Uterus (tissue), 3 donors: ENCODE measurements at regions not wholly inside any gene's neighbourhood (a gene's known extent, or its start where the extent isn't known, plus 50 kb on each side); places are given as distances from the start of the nearest gene placed in this dataset.

Experiments used
- DNase-seq, 2 donors: peaks; one replicate each; pipeline ENCODE4 v3.0.0-alpha.2; 2019 to 2020
- H3K27ac ChIP-seq, 2 donors: fragments of 200-600 bp; sonication (generic); 1 replicate in 1 of 2; 2 replicates in 1 of 2; pipeline ENCODE4 v1.5.1; 2016 to 2018
- H3K27me3 ChIP-seq, 2 donors: fragments of 200-600 bp; sonication (generic); one replicate each; pipeline ENCODE4 v1.5.1; 2018 to 2019; ENCODE audit warnings: control low read depth in 1 of 2
- H3K36me3 ChIP-seq, 2 donors: fragments of 200-600 bp; sonication (generic); one replicate each; pipeline ENCODE4 v1.5.1; 2019; ENCODE audit warnings: control low read depth in 1 of 2
- H3K4me1 ChIP-seq, 2 donors: fragments of 200-600 bp; sonication (generic); one replicate each; pipeline ENCODE4 v1.5.1; 2018 to 2019; ENCODE audit warnings: control low read depth in 1 of 2
- H3K4me3 ChIP-seq, 2 donors: fragments of 200-600 bp; sonication (generic); 1 replicate in 1 of 2; 2 replicates in 1 of 2; pipeline ENCODE4 v1.5.1; 2018 to 2019; ENCODE audit warnings: mild to moderate bottlenecking in 1 of 2
- H3K9me3 ChIP-seq, 2 donors: fragments of 200-600 bp; sonication (generic); one replicate each; pipeline ENCODE4 v1.5.1; 2019; ENCODE audit warnings: control low read depth in 1 of 2
- POLR2A ChIP-seq, 2 donors: fragments of 450-650 bp; IDR thresholded peaks; one replicate each; pipeline ENCODE4 v1.6.1; 2016; ENCODE audit warnings: antibody characterized with exemption in 2 of 2, mild to moderate bottlenecking in 1 of 2, moderate library complexity in 1 of 2
- intact Hi-C: fragments of 100-400 bp; cut with DNase I; formaldehyde crosslinking; loops from one replicate; pipeline ENCODE4 v1.15.1; 2023; ENCODE audit warnings: low total_unique reads
- TF ChIP-seq, protein P1 (sequence below), 4 experiments: fragments of 200-600 bp in 2 of 4; fragments of 450-650 bp in 2 of 4; sonication (generic) in 2 of 4; IDR thresholded peaks; one replicate each; pipeline ENCODE4 v1.5.1; 2016 to 2019; ENCODE audit warnings: antibody characterized with exemption in 4 of 4, mild to moderate bottlenecking in 2 of 4, moderate library complexity in 1 of 4
- donor health status: DM: yes; HTN: yes; CAD: no.

GRCh38 chr20:43363506-43363905, 94.2 kb upstream of the SRSF6 start:
- no peaks in the 10 kb centered on the region for H3K9me3 ChIP-seq
- TF ChIP-seq, protein P1, sequence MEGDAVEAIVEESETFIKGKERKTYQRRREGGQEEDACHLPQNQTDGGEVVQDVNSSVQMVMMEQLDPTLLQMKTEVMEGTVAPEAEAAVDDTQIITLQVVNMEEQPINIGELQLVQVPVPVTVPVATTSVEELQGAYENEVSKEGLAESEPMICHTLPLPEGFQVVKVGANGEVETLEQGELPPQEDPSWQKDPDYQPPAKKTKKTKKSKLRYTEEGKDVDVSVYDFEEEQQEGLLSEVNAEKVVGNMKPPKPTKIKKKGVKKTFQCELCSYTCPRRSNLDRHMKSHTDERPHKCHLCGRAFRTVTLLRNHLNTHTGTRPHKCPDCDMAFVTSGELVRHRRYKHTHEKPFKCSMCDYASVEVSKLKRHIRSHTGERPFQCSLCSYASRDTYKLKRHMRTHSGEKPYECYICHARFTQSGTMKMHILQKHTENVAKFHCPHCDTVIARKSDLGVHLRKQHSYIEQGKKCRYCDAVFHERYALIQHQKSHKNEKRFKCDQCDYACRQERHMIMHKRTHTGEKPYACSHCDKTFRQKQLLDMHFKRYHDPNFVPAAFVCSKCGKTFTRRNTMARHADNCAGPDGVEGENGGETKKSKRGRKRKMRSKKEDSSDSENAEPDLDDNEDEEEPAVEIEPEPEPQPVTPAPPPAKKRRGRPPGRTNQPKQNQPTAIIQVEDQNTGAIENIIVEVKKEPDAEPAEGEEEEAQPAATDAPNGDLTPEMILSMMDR (IDR thresholded peaks at IDR 0.05): no peak
- no peak for TF ChIP-seq POLR2A (IDR thresholded peaks at IDR 0.05)
- no peaks in the 10 kb centered on the region for H3K36me3 ChIP-seq
- no peak overlapping the region for H3K4me3 ChIP-seq
- no peak for DNase-seq
- intact Hi-C loops: no loop called here
- no peaks in the 10 kb centered on the region for H3K4me1 ChIP-seq
- H3K27ac ChIP-seq: no peak overlapping the region
- no peaks in the 10 kb centered on the region for H3K27me3 ChIP-seq

- no peak for DNase-seq
- no peaks in the 10 kb centered on the region for H3K36me3 ChIP-seq
- no peak overlapping the region for H3K27ac ChIP-seq
- TF ChIP-seq, protein P1 (IDR thresholded peaks at IDR 0.05): no peak
- TF ChIP-seq POLR2A (IDR thresholded peaks at IDR 0.05): no peak
- no peaks in the 10 kb centered on the region for H3K9me3 ChIP-seq
- intact Hi-C loops: no loop called here
- H3K4me3 ChIP-seq: no peak overlapping the region
- no peaks in the 10 kb centered on the region for H3K27me3 ChIP-seq
- no peaks in the 10 kb centered on the region for H3K4me1 ChIP-seq
Measured at GRCh38 chr20:43361526-43361925, 96.2 kb upstream of the SRSF6 start.

DNA sequence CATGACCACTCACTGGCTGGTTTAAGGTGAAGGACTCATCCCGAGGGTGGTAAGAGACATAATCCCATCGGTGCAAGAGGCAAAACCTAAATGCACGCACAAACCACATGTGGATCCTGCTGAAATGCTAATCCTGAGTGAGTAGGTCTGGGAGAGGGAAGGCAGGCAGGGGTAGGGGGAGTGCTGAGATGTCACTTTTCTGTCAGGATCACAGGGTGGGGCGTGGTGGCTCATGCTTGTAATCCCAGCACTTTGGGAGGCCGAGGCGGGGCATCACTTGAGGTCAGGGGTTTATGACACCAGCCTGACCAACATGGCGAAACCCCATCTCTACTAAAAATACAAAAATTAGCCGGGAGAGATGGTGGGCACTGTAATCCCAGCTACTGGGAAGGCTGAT, 97.7 kb upstream of the SRSF6 start:
- H3K4me3 ChIP-seq: no peak overlapping the region
- DNase-seq: no peak
- H3K9me3 ChIP-seq: no peaks in the 10 kb centered on the region
- no peak overlapping the region for H3K27ac ChIP-seq
- no peaks in the 10 kb centered on the region for H3K27me3 ChIP-seq
- no peaks in the 10 kb centered on the region for H3K36me3 ChIP-seq
- intact Hi-C loops: no loop called here
- H3K4me1 ChIP-seq: no peaks in the 10 kb centered on the region
- TF ChIP-seq POLR2A (IDR thresholded peaks at IDR 0.05): no peak
- TF ChIP-seq, protein P1 (IDR thresholded peaks at IDR 0.05): no peak

DNA sequence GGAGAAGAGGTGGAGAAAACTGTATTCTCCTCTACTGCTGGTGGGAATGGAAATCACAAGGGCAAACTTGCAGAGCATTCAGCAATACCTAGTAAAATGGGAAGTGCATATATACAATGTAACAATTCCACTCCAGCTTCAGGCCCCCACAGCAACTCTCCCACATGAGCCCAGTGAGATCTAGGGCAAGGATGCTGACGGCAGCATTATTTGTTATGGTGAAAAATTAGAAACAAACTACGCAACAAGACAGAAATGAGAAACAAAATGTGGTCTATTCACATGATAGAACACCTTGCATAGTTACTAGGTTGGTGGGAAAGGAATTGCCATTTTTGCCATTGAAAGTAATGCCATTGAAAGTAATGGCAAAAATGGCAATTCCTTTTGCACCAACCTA, 98.9 kb upstream of the SRSF6 start:
- H3K36me3 ChIP-seq: no peaks in the 10 kb centered on the region
- intact Hi-C loops: no loop called here
- H3K9me3 ChIP-seq: no peaks in the 10 kb centered on the region
- H3K27ac ChIP-seq: no peak overlapping the region
- H3K4me3 ChIP-seq: no peak overlapping the region
- TF ChIP-seq, protein P1 (IDR thresholded peaks at IDR 0.05): no peak
- no peak for TF ChIP-seq POLR2A (IDR thresholded peaks at IDR 0.05)
- DNase-seq: no peak
- no peaks in the 10 kb centered on the region for H3K27me3 ChIP-seq
- H3K4me1 ChIP-seq: no peaks in the 10 kb centered on the region

GRCh38 chr20:43357352-43357751, 100.3 kb upstream of the SRSF6 start:
- TF ChIP-seq, protein P1 (IDR thresholded peaks at IDR 0.05): no peak
- TF ChIP-seq POLR2A (IDR thresholded peaks at IDR 0.05): no peak
- Histone ChIP-seq H3K4me3 (no peak overlapping the region), H3K36me3 (no peaks in the 10 kb centered on the region), H3K4me1 (no peaks in the 10 kb centered on the region), H3K27ac (no peak overlapping the region), H3K9me3 (no peaks in the 10 kb centered on the region), H3K27me3 (no peaks in the 10 kb centered on the region)
- intact Hi-C loops: no loop called here
- no peak for DNase-seq
